Dendritic cell treated with granulocyte-macrophage colony-stimulating factor and Interleukin-4, amounts not matched to agents 40 ng/mL and 50 ng/mL, for 4 days (primary cell): ENCODE measurements at regions not wholly inside any gene's neighbourhood (a gene's known extent, or its start where the extent isn't known, plus 50 kb on each side); places are given as distances from the start of the nearest gene placed in this dataset.
"Not testable (repeated sequence)": the region's sequence is repeated elsewhere in the genome, so short reads cannot be mapped to it uniquely, and the experiment has no call there.

ENCODE experiments used
- H3K27ac Mint-ChIP-seq: one replicate; pipeline ENCODE4 v1.8.0; 2022; ENCODE audit warnings: mild to moderate bottlenecking, mixed read lengths
- H3K27me3 Mint-ChIP-seq: one replicate; pipeline ENCODE4 v1.8.0; 2022; ENCODE audit warnings: mild to moderate bottlenecking, mixed read lengths
- H3K36me3 Mint-ChIP-seq: one replicate; pipeline ENCODE4 v1.8.0; 2022; ENCODE audit warnings: low read depth, mixed read lengths
- H3K4me1 Mint-ChIP-seq: one replicate; pipeline ENCODE4 v1.8.0; 2022; ENCODE audit warnings: low read depth, mixed read lengths
- H3K4me3 Mint-ChIP-seq: one replicate; pipeline ENCODE4 v1.8.0; 2022; ENCODE audit warnings: mild to moderate bottlenecking, moderate library complexity, mixed read lengths
- H3K9me3 Mint-ChIP-seq: one replicate; pipeline ENCODE4 v1.8.0; 2022; ENCODE audit warnings: mixed read lengths
- intact Hi-C: fragments of 100-400 bp; cut with micrococcal nuclease; formaldehyde crosslinking; loops from one replicate; pipeline ENCODE4 v1.15.0; 2022

DNA sequence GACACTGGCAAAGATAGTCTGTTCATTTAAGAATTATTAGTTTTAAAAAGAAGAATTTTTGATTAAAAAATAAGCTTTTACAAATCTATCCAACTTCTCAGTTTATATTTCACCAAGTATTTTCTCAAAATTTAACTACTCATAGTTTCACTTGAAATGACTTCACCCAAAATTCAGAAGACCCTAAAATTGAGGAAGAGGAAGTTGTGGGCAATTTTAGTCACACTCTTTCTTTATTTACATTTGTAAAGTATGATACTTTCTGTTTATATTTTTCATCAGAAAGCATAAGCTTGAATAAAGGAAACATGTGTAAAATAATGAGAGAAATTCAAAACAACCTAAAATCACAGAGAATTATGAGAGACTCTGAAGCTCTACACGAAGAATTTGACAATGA lies 278.8 kb upstream of the MEIS1 start:
- peaks cover 12% of the 10 kb centered on the region for H3K4me1 Mint-ChIP-seq
- H3K36me3 Mint-ChIP-seq: no peaks in the 10 kb centered on the region
- no peak overlapping the region for H3K27ac Mint-ChIP-seq
- peaks cover 42% of the 10 kb centered on the region for H3K9me3 Mint-ChIP-seq
- intact Hi-C loops: no loop called here
- no peaks in the 10 kb centered on the region for H3K27me3 Mint-ChIP-seq
- H3K4me3 Mint-ChIP-seq: no peak overlapping the region

DNA sequence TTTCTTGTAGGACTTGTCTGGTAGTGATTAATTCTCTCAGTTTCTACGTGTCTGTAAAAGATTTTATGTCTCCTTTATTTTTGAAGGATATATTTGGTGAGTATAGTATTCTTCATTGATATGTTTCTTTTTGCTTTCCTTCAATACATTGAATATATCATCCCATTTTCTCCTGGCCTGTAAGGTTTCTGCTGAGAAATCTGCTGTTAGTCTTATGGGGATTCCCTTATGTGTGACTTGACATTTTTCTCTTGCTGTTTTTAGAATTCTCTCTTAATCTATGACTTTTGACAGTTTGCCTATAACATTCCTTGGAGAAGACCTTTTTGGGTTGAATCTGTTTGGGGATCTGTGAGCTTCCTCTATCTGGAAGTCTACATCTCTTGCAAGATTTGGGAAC lies 281.0 kb upstream of the MEIS1 start:
- H3K4me3 Mint-ChIP-seq: no peak overlapping the region
- intact Hi-C loops: no loop called here
- no peak overlapping the region for H3K27ac Mint-ChIP-seq
- H3K27me3 Mint-ChIP-seq: no peaks in the 10 kb centered on the region
- H3K4me1 Mint-ChIP-seq: peaks cover 7% of the 10 kb centered on the region
- H3K36me3 Mint-ChIP-seq: no peaks in the 10 kb centered on the region
- peaks cover 46% of the 10 kb centered on the region for H3K9me3 Mint-ChIP-seq

DNA sequence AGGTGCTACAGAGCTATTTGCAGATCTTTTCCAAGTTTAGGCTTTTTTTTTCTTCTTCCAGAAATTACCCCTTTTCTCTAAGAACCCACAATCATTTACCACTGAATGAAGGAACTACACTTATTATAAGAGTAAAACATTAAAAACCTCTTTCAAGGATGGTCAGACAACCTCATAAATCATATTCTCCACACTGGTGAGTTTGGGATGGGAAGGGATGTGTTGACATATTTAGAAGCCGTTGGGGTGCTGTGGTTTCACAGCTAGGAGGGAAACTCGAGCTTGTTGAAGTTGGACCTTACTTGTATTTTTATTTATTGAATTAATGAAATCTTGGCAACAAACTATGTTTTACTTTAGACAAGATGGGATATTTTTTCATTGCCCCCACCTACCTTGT lies 289.4 kb upstream of the MEIS1 start:
- no peaks in the 10 kb centered on the region for H3K36me3 Mint-ChIP-seq
- H3K4me1 Mint-ChIP-seq: no peaks in the 10 kb centered on the region
- peaks cover 9% of the 10 kb centered on the region for H3K9me3 Mint-ChIP-seq
- H3K4me3 Mint-ChIP-seq: no peak overlapping the region
- intact Hi-C loops: no loop called here
- H3K27ac Mint-ChIP-seq: no peak overlapping the region
- H3K27me3 Mint-ChIP-seq: no peaks in the 10 kb centered on the region

DNA sequence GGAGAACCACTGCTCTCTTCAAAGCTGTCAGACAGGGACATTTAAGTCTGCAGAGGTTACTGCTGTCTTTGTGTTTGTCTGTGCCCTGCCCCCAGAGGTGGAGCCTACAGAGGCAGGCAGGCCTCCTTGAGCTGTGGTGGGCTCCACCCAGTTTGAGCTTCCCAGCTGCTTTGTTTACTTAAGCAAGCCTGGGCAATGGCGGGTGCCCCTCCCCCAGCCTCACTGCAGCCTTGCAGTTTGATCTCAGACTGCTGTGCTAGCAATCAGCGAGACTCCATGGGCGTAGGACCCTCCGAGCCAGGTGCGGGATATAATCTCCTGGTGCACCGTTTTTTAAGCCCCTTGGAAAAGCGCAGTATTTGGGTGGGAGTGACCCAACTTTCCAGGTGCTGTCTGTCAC lies 290.6 kb upstream of the MEIS1 start:
- H3K27ac Mint-ChIP-seq, H3K27me3 Mint-ChIP-seq, H3K4me3 Mint-ChIP-seq, H3K4me1 Mint-ChIP-seq, intact Hi-C loops, H3K36me3 Mint-ChIP-seq, H3K9me3 Mint-ChIP-seq: not testable (repeated sequence)

DNA sequence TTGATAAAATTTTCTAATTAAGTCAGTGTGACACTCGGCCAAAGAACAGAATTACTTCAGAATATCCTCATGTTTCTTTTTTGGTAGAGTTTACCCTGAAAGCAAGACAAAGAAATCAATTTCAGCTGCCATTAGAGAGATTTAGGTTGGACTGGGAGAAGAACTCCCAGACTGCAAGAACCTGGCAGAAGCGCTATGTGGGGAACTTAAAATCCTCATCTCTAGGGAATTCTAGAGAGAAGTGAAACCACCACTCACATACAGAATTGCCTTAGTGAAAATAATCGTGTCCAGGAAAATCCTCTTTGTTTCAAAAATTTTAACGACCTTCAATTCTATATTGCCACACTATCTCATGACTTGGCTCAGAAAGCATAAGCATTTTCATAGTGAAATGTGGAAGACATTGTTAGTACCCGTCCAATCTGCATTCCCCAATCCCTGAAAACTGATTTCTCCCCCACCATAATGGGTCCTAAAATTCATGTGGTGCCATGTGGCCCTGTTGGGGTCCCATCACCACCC lies 297.3 kb upstream of the MEIS1 start:
- no peaks in the 10 kb centered on the region for H3K4me1 Mint-ChIP-seq
- peaks cover 32% of the 10 kb centered on the region for H3K9me3 Mint-ChIP-seq
- H3K4me3 Mint-ChIP-seq: no peak overlapping the region
- H3K36me3 Mint-ChIP-seq: no peaks in the 10 kb centered on the region
- no peak overlapping the region for H3K27ac Mint-ChIP-seq
- intact Hi-C loops: no loop called here
- no peaks in the 10 kb centered on the region for H3K27me3 Mint-ChIP-seq

DNA sequence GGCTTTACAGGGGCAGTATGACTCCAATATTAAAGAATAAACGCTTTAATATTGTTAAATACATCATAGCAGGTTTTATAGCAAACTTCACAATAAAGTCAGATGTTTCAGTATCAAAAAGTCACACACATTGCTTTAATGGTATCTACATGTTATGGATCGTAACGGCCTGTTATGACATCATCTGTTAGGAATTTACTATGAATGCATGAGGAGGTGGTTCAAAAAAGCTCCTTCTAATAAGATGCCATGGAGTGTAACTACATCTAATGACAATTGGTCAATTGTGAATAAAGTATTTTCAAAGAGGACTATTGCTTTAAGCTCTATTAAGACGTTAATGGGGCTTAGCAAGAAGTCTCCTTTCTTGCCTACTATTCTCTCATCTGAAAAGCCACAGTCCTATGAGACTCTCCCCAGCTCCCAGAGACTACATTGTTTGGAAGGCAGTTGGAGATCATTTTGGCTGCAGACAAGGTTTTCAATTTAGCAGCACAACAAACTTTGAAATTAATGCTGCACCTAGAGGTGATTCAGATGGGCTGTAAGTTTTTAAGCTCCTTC lies 300.7 kb upstream of the MEIS1 start:
- H3K4me1 Mint-ChIP-seq: no peaks in the 10 kb centered on the region
- no peaks in the 10 kb centered on the region for H3K27me3 Mint-ChIP-seq
- no peaks in the 10 kb centered on the region for H3K36me3 Mint-ChIP-seq
- no peak overlapping the region for H3K27ac Mint-ChIP-seq
- no peak overlapping the region for H3K4me3 Mint-ChIP-seq
- peaks cover 28% of the 10 kb centered on the region for H3K9me3 Mint-ChIP-seq
- intact Hi-C loops: no loop called here

DNA sequence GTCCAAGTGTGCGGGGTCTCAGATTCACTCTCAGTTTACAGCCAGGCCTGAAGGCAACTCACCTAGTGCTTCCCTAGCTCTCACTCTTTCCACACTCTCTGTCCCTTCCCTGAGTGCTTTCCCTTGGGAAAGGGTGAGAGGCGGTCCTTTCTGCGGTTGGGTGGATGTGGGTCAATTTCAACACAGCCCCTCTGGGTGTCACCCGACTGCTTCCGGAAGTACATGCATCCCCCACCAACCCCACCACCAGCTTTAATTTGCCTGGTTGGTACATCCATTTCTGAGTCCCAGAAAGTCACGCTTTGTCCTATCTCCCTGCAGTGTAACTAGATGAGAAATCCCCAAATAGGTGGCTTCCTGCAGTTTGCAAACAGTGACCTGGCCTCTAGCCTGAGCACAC lies 307.3 kb upstream of the MEIS1 start:
- Mint-ChIP-seq H3K4me1 (no peaks in the 10 kb centered on the region), H3K27ac (no peak overlapping the region), H3K9me3 (peaks cover 4% of the 10 kb centered on the region), H3K27me3 (no peaks in the 10 kb centered on the region), H3K4me3 (no peak overlapping the region), H3K36me3 (no peaks in the 10 kb centered on the region)
- intact Hi-C loops: no loop called here

DNA sequence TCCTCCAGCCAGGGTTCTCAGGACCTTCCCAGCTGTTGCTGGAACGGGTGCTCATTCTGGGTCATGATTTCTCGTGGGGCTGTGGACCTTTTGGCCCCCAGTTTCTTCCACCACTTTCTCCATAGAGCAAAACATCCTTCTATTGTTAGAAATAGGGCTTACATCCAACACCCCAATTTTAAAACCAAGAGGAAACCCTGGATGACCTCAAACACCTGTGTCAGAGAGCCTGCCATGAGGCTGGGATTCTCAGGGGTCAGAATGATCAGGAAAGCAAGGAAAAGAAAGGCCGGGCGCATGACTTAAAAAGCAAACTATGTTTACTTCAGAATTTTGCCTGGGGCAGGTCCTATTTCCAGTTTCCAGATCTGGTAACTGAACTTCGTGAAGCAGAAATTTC lies 307.9 kb upstream of the MEIS1 start:
- Mint-ChIP-seq H3K4me1 (no peaks in the 10 kb centered on the region), H3K27me3 (no peaks in the 10 kb centered on the region), H3K4me3 (no peak overlapping the region), H3K36me3 (no peaks in the 10 kb centered on the region), H3K9me3 (no peaks in the 10 kb centered on the region), H3K27ac (no peak overlapping the region)
- intact Hi-C loops: no loop called here

DNA sequence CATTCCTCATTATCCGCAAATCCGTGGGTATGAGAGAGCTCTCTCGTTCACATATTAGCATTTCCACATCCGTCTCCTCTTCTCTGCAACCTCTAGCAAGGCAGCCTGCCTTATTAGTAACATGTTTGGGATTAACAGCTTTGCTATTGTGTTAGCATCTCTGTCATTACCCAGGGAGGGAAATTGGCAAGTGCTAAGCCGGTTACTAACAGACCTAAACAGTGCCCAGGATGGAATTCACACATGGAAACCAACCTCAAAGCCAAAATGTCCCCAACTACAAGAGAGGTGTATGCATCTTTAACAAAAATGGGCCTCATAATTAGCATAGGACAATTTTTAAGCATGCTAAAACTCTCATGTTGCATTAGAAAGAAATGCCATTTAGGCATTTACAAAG lies 309.0 kb upstream of the MEIS1 start:
- H3K27ac Mint-ChIP-seq: no peak overlapping the region
- H3K4me1 Mint-ChIP-seq: no peaks in the 10 kb centered on the region
- H3K36me3 Mint-ChIP-seq: no peaks in the 10 kb centered on the region
- no peak overlapping the region for H3K4me3 Mint-ChIP-seq
- no peaks in the 10 kb centered on the region for H3K27me3 Mint-ChIP-seq
- intact Hi-C loops: no loop called here
- no peaks in the 10 kb centered on the region for H3K9me3 Mint-ChIP-seq

DNA sequence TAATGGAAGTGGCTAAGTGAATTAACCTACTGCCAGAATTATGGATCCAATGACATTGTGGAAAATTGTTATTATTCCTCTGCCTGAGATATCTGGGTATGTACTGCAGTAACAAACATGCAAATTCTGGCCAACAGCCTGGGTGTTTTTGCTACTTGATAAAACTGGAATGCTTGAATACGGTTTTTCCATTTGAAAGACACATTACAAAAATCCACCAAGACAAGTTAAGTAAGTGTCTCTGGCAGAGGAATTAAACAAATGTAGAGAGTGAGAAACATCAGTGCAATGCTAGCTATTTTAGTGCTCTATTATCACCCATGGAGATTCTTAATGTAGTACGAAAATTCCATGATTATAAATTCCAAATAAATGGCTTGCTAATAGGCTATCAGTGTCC lies 312.4 kb upstream of the MEIS1 start:
- H3K4me3 Mint-ChIP-seq: no peak overlapping the region
- H3K27me3 Mint-ChIP-seq: no peaks in the 10 kb centered on the region
- no peak overlapping the region for H3K27ac Mint-ChIP-seq
- no peaks in the 10 kb centered on the region for H3K36me3 Mint-ChIP-seq
- H3K4me1 Mint-ChIP-seq: no peaks in the 10 kb centered on the region
- intact Hi-C loops: no loop called here
- H3K9me3 Mint-ChIP-seq: no peaks in the 10 kb centered on the region

DNA sequence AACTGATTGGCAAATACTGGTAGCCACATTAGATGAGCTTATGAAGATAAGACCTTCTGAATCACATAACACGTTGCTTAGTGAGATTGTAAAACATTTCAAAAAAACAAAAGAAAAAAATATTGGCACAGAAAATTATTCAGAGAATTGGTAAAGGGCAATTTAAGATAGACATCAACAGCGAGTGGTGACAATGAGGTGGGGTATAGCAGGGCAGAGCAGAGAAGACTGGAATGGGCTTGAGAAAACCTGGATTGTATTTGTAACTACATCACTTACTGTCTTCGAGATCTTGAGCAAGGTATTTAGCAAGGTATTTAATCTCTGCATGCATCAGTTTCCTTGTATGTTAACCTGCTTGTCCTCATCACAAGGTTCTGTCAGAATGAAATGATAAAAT lies 313.0 kb upstream of the MEIS1 start:
- Mint-ChIP-seq H3K27me3 (no peaks in the 10 kb centered on the region), H3K4me1 (no peaks in the 10 kb centered on the region), H3K27ac (no peak overlapping the region), H3K9me3 (no peaks in the 10 kb centered on the region), H3K4me3 (no peak overlapping the region), H3K36me3 (no peaks in the 10 kb centered on the region)
- intact Hi-C loops: no loop called here

DNA sequence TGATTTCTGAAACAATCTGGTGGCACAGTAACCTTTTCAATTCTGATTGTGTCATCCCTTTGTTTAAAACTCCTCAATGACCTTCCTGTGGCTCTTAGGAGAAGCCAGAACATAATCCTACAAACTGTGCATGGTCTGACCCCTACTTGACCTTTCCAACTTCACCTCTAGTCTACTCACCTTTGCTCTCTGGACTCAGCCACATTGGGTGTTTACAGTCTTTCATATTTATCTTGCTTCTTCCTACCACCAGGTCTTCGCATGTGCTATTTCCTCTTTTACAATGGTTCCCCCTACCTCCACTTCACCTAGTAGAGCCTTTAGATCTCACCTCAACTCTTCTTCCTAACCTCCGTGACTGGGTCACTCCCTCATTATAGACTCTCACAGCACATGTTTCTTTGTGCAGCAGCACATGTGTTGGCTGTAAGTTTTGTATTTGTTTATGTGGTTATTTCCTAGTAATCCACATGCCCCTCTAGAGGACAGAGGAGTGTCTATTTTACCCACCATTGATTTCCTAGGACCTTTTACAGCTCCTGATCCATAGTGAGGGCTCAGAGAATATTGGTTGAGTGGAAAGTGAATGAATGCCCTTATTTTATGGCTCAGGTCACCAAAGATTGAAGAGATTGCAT lies 320.8 kb upstream of the MEIS1 start:
- Mint-ChIP-seq H3K9me3 (no peaks in the 10 kb centered on the region), H3K4me3 (no peak overlapping the region), H3K27ac (no peak overlapping the region), H3K36me3 (no peaks in the 10 kb centered on the region), H3K27me3 (no peaks in the 10 kb centered on the region), H3K4me1 (no peaks in the 10 kb centered on the region)
- intact Hi-C loops: no loop called here

DNA sequence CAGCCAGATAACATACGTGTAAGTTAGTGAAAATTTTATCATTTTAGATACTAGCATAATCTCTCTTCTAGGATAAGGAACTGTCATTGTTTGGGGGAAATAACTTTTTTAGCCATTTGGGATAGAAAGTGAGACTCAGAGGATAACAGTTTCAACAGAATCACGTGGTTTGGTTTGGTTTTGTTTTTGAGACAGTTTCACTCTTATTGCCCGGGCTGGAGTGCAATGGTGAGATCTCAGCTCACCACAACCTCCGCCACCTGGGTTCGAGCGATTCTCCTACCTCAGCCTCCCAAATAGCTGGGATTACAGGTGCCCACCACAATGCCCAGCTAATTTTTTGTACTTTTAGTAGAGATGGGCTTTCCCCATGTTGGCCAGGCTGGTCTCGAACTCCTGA lies 323.2 kb upstream of the MEIS1 start:
- Mint-ChIP-seq H3K9me3 (no peaks in the 10 kb centered on the region), H3K4me1 (no peaks in the 10 kb centered on the region), H3K27ac (no peak overlapping the region), H3K4me3 (no peak overlapping the region), H3K36me3 (no peaks in the 10 kb centered on the region), H3K27me3 (no peaks in the 10 kb centered on the region)
- intact Hi-C loops: no loop called here

DNA sequence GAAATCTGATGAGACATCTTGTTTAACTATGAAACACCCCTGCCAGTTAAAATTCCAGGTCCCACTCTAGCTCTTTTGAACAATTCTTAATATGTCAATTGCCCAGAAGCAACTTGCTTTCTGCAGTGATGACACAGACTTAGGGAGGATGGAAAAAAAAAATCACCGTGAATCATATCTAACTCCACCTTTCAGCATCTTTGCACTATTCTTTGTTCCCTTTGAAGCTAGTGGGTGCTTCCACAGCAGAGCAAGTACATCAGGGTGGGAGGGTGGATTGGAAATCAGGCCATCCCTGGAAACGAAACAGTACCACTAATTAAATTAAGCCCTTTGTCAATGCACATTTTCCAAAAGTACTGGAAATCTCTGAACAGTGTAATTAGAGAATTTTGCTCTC lies 324.3 kb upstream of the MEIS1 start:
- Mint-ChIP-seq H3K4me1 (no peaks in the 10 kb centered on the region), H3K9me3 (no peaks in the 10 kb centered on the region), H3K4me3 (no peak overlapping the region), H3K27me3 (no peaks in the 10 kb centered on the region), H3K36me3 (no peaks in the 10 kb centered on the region), H3K27ac (no peak overlapping the region)
- intact Hi-C loops: no loop called here

DNA sequence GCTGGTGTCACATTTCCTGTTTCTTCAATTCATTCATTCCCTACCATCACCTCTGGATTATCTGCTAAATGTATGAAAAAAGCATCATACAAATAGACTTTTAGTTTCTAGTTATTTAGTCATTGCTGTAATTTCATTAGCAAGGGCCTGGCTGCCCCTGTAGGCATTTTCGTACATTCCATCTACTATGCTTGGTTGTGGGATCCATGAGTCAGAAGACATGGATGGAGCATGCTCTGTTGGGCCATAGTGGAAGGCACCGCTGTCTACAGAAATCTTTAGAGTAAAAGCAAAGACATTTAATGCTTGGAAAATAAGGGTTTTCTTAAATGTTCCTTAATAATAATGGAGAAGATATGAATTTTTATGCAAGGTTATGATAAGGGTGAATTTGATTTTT lies 324.8 kb upstream of the MEIS1 start:
- Mint-ChIP-seq H3K4me1 (no peaks in the 10 kb centered on the region), H3K27me3 (no peaks in the 10 kb centered on the region), H3K4me3 (no peak overlapping the region), H3K9me3 (no peaks in the 10 kb centered on the region), H3K27ac (no peak overlapping the region), H3K36me3 (no peaks in the 10 kb centered on the region)
- intact Hi-C loops: no loop called here
